ENCODE measurements at regions not wholly inside any gene's neighbourhood (a gene's known extent, or its start where the extent isn't known, plus 50 kb on each side); places are given as distances from the start of the nearest gene placed in this dataset.

DNA sequence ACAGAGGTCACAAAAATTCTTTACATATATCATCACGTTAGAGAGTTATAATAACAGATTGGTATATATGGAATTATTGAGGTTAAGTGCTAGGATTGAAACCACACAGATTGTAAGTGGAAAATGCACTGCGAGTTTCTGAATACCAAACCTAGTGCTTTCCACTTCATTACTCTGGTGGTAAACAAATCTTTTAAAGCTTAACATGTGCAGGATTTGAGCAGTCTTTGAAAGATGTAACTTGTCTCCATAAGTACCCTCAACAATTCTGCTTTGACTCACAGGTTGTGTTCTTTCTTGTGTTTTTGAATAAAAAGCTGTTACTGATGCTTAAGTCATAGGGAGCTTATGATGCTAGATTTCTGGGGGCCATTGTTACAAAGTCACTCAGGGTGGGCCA, 314.7 kb upstream of the DACH1 start:
- no peak for TF ChIP-seq MXI1 (conservative IDR thresholded peaks at IDR 0.05; ENCODE audit: poor library complexity, severe bottlenecking)
- no peak for TF ChIP-seq EZH2 (IDR thresholded peaks at IDR 0.05; ENCODE audit: borderline replicate concordance, insufficient read depth, low read length, poor library complexity, severe bottlenecking)
- no peak for TF ChIP-seq TAF1 (IDR thresholded peaks at IDR 0.05; ENCODE audit: low read depth)
- TF ChIP-seq, protein P1, sequence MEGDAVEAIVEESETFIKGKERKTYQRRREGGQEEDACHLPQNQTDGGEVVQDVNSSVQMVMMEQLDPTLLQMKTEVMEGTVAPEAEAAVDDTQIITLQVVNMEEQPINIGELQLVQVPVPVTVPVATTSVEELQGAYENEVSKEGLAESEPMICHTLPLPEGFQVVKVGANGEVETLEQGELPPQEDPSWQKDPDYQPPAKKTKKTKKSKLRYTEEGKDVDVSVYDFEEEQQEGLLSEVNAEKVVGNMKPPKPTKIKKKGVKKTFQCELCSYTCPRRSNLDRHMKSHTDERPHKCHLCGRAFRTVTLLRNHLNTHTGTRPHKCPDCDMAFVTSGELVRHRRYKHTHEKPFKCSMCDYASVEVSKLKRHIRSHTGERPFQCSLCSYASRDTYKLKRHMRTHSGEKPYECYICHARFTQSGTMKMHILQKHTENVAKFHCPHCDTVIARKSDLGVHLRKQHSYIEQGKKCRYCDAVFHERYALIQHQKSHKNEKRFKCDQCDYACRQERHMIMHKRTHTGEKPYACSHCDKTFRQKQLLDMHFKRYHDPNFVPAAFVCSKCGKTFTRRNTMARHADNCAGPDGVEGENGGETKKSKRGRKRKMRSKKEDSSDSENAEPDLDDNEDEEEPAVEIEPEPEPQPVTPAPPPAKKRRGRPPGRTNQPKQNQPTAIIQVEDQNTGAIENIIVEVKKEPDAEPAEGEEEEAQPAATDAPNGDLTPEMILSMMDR (IDR thresholded peaks at IDR 0.05; ENCODE audit: poor library complexity, severe bottlenecking): no peak
- TF ChIP-seq EP300 (conservative IDR thresholded peaks at IDR 0.05; ENCODE audit: poor library complexity, severe bottlenecking): no peak
- H3K27me3 ChIP-seq (ENCODE audit: insufficient read depth, low read depth, low read length): no peaks in the 10 kb centered on the region
- H3K4me2 ChIP-seq (ENCODE audit: low read length): no peak overlapping the region
- H3K9me3 ChIP-seq (ENCODE audit: low read length): no peaks in the 10 kb centered on the region
- no peak overlapping the region for H3K4me3 ChIP-seq (ENCODE audit: low read length)
- no peaks in the 10 kb centered on the region for H4K20me1 ChIP-seq (ENCODE audit: insufficient read depth)
- no peak overlapping the region for H2AFZ ChIP-seq (ENCODE audit: low read depth, low read length)
- no peaks in the 10 kb centered on the region for H3K79me2 ChIP-seq (replicated peaks; ENCODE audit: insufficient read depth, low read length)
- no peak overlapping the region for H3K27ac ChIP-seq (ENCODE audit: low read length)
- no peaks in the 10 kb centered on the region for H3F3A ChIP-seq (ENCODE audit: insufficient read depth, low read length, poor library complexity, severe bottlenecking)
- H3K9ac ChIP-seq (ENCODE audit: low read length): no peak overlapping the region
- H3K9me2 ChIP-seq (ENCODE audit: insufficient read depth, low read length): no peaks in the 10 kb centered on the region
- H3K36me3 ChIP-seq (ENCODE audit: insufficient read depth, low read length): no peaks in the 10 kb centered on the region

DNA sequence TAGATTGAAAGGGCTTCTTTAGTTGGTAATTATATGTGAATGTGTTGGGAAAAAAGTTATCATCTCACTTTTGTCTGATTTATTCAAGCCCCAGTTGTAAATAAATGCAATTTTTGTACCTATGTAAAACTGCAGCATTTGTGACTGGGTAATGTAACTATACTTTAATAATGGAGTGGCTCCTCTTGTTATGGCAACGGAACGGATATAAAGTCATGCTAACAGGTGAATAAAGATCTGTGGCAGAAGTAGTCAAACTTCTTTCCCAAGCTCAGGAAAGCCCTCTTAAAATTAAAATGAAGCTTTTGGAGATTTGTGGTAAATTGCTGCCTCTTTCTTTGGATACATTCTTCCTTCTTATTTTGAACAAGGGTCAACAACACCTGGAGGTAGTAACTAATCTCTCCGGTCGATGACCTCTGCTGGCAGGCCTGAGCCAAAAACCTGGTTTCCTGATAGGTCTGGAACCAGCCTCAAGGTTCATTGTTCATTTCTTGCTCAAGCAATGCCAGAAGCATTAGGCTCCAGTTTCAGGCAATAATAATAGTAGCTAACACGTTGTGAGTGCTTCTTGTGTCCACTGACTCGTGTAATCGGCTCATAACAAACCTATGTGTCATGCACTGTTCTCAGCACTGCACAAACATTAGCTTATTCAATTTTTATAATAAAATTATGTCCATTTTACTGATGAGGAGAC, 313.4 kb upstream of the DACH1 start:
- Histone ChIP-seq H3K9ac (ENCODE audit: low read length) (no peak overlapping the region), H3K9me2 (ENCODE audit: insufficient read depth, low read length) (no peaks in the 10 kb centered on the region), H3K27ac (ENCODE audit: low read length) (no peak overlapping the region), H3K36me3 (ENCODE audit: insufficient read depth, low read length) (no peaks in the 10 kb centered on the region), H4K20me1 (ENCODE audit: insufficient read depth) (no peaks in the 10 kb centered on the region), H3K9me3 (ENCODE audit: low read length) (no peaks in the 10 kb centered on the region), H3K4me2 (ENCODE audit: low read length) (no peak overlapping the region), H2AFZ (ENCODE audit: low read depth, low read length) (no peak overlapping the region), H3K79me2 (replicated peaks; ENCODE audit: insufficient read depth, low read length) (no peaks in the 10 kb centered on the region), H3K4me3 (ENCODE audit: low read length) (no peak overlapping the region), H3F3A (ENCODE audit: insufficient read depth, low read length, poor library complexity, severe bottlenecking) (no peaks in the 10 kb centered on the region), H3K27me3 (ENCODE audit: insufficient read depth, low read depth, low read length) (no peaks in the 10 kb centered on the region)
- TF ChIP-seq MXI1 (conservative IDR thresholded peaks at IDR 0.05; ENCODE audit: poor library complexity, severe bottlenecking) (no peak), RAD21 (conservative IDR thresholded peaks at IDR 0.05) (no peak), SMC3 (conservative IDR thresholded peaks at IDR 0.05; ENCODE audit: poor library complexity) (no peak), EP300 (conservative IDR thresholded peaks at IDR 0.05; ENCODE audit: poor library complexity, severe bottlenecking) (no peak), POLR2AphosphoS5 (IDR thresholded peaks at IDR 0.05) (no peak)
- TF ChIP-seq, protein P2, sequence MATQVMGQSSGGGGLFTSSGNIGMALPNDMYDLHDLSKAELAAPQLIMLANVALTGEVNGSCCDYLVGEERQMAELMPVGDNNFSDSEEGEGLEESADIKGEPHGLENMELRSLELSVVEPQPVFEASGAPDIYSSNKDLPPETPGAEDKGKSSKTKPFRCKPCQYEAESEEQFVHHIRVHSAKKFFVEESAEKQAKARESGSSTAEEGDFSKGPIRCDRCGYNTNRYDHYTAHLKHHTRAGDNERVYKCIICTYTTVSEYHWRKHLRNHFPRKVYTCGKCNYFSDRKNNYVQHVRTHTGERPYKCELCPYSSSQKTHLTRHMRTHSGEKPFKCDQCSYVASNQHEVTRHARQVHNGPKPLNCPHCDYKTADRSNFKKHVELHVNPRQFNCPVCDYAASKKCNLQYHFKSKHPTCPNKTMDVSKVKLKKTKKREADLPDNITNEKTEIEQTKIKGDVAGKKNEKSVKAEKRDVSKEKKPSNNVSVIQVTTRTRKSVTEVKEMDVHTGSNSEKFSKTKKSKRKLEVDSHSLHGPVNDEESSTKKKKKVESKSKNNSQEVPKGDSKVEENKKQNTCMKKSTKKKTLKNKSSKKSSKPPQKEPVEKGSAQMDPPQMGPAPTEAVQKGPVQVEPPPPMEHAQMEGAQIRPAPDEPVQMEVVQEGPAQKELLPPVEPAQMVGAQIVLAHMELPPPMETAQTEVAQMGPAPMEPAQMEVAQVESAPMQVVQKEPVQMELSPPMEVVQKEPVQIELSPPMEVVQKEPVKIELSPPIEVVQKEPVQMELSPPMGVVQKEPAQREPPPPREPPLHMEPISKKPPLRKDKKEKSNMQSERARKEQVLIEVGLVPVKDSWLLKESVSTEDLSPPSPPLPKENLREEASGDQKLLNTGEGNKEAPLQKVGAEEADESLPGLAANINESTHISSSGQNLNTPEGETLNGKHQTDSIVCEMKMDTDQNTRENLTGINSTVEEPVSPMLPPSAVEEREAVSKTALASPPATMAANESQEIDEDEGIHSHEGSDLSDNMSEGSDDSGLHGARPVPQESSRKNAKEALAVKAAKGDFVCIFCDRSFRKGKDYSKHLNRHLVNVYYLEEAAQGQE (IDR thresholded peaks at IDR 0.05; ENCODE audit: borderline replicate concordance): no peak
- TF ChIP-seq, protein P1 (IDR thresholded peaks at IDR 0.05; ENCODE audit: poor library complexity, severe bottlenecking): no peak

Data from neural cell (in vitro differentiated cells).